Epithelial cell of prostate (primary cell): ENCODE measurements at regions not wholly inside any gene's neighbourhood (a gene's known extent, or its start where the extent isn't known, plus 50 kb on each side); places are given as distances from the start of the nearest gene placed in this dataset.
A peak's percentile ranks its signal among the peaks of the same experiment; 100 is the strongest.

Experiments
- DNase-seq: peaks from one replicate; pipeline ENCODE4 v3.0.0-alpha.2; 2011; ENCODE audit warnings: low read depth, low spot score
- H3K27ac ChIP-seq: fragments of 450-650 bp; 2 replicates; pipeline ENCODE4 v1.5.1; 2017; ENCODE audit warnings: mild to moderate bottlenecking

DNA sequence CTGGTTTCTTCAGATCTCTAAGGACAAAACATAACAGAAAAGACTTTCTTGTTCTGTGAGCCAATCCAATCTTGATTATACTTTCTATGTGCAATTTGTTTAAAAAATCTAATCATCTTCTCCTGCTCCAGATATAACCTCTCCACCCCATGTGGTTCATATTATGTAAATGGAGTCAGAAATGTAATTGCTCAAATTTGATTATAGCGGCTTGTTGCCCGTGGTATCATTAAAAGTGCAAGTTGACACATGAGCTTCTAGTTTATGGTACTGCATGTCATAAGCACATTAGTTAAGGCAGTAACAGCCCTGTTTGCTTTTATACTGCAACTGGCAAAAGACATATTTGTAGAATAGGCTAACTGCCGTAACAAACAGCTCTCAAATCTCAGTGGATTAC lies 715.1 kb upstream of the CDH7 start:
- H3K27ac ChIP-seq, result no peak overlapping the region
- DNase-seq, result no peak

DNA sequence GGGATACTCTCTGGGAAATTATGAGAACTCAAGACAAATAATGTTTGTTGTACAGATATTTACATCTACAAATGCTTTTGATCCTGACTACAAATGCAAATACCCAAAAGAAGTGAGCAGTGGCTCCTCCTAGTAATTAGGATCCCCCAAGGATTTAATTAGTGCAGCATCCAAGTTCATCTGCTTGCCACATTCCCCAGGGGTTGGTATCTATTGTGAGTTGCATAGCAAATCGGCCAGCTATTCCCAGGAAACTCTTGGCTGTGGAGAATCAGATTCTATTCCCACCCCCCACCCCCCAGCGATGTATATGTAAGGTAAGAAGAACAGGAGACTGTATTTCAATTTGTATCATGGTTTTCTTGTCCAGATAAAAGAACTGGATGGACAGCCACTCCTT lies 725.1 kb upstream of the CDH7 start:
- H3K27ac ChIP-seq, result no peak overlapping the region

DNA sequence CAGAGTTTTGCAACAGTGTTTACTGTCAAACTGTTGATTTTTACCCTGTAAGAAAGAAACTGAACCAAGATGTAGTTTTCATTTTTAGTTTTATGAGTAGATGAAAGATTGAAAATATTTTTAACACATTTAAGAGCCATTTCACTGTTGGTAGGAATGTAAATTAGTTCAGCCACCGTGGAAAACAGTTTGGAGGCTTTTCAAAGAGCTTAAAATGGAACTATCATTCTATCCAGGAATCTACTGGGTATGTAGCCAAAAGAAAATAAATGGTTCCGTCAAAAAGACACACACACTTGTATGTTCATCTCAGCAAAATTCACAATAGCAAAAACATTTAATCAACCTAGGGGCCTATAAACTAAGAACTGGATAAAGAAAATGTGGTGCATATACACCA lies 729.8 kb upstream of the CDH7 start:
- H3K27ac ChIP-seq, result no peak overlapping the region
- DNase-seq, result no peak

More for the DNA sequence above, 725.1 kb upstream of the CDH7 start:
- DNase-seq, result no peak

DNA sequence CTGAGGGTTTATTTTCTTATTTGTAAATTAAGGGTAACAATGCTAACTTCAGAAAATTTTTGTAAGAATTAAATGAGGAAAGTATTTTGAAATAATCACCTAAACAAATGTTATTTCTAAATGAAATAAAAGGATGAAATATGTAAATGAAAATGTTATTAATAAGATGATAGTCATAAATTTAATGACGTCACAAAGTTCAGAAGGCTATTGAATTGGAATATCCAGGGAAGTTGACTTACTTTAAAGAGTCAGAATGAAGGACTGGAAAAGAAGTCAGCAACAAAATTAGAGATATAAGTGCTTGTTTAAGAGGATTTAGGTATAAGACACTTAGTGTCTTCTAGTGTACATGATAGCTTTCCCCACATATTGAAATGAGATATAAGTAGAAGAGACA lies 732.6 kb upstream of the CDH7 start:
- DNase-seq, result no peak
- no peak overlapping the region for H3K27ac ChIP-seq

DNA sequence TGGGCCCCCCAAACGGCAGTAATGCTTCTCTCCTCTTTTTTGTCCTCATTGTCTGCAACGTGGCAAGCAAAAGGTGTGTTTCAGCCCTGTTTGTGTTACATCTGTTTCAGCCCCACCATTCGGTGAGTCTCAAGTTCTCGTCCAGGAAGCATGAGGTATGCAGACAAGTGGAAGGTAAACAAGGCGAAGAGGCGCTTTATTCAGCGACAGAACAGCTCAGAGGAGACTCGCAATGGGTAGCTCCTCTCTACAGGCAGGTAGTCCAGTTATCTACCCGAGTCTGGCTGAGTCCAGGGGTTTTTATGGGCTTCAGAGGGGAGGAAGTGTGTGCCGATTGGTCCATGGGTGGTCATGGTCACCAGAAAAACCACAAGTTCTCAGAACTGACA lies 733.4 kb upstream of the CDH7 start:
- no peak overlapping the region for H3K27ac ChIP-seq

DNA sequence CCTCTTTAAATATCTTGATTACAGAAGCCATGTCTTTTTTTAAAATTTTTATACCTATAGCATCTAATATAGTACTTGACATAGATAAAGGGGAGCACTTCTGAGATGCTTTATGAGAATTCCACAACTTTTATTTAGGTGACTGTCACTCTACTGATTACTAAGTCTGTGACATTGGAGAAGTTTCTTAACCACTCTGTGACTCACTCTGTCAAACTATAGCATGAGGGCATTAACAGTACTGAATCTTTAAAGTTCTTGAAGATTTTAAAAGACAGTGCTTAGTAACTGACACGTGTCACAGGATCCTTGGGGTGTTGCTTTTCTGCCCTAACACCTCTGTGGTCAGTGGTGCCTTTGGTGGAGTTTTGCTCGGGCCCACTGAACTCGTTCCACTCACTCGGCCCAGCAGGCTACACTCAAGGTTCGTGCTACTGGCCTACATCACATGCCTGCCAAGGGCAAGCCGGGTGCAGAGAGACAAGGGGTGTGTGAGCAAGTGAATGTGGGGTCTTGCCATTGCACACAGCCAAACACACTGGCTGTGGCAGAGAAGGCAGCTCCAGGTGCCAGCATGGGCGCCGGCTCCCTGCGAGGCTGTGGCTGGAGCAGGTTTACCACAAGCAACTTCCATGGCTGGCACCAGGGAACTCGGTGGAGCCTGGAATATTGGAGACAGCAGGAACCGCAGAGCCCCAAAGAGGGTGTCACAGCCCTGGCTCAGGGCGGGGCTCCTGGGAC lies 734.0 kb upstream of the CDH7 start:
- DNase-seq, result no peak
- no peak overlapping the region for H3K27ac ChIP-seq

More for the DNA sequence above, 733.4 kb upstream of the CDH7 start:
- no peak for DNase-seq

DNA sequence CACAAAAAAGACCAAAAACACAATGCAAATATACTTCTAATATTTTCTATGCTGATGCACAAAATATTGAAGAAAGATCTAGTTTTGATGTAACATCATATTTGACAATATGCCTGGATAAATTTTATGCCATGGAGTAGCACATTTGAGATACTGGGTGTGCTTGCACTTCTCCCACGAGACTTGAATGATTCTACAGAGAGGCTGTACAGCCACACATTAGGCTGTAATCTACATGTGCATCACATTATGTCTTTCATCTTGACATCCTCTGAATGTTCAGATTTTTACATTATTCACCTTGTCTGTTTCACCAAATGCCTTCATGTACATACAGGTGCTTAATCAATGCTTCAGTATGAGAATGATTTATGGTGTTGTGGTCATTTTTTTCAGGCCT lies 756.4 kb upstream of the CDH7 start:
- no peak for DNase-seq
- no peak overlapping the region for H3K27ac ChIP-seq

DNA sequence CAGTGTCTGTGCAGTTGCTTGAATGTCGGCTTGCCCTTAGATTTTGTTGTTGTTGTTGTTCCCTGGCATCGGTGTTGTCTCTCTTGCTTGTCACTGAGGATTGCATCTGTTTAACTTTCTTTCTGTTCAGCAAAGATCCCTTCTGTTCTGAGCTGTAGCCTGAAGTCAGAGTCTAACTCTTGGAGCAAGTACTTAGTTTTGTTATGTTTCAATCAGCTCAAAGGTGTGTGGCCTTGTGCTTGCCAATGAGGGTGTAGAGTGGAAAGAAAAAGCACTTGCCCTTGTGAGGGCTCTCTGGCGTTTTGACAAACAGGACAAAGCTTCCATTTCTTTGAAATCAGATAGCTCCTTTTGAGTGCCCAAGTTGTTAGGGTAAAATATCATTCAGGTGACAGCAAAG lies 757.1 kb upstream of the CDH7 start:
- no peak for DNase-seq
- no peak overlapping the region for H3K27ac ChIP-seq

DNA sequence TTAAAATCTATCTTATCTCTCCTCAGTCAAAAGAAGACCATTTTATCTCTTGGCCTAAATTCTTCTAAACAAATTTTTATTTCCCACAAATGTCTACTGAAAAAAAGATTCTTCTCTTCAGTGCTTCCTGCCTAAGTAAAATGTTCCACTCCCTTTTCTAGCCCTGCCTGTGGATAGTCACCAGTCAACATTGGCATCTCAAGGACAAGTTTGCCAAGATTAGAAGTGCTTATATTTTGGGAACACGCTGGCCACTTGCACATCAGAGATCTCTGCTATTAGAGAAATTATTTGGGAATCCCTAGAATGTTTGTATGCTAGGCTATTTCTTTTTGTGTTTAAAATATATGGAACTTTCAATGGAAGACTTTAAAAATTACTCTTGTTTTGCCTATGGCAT lies 758.2 kb upstream of the CDH7 start:
- DNase-seq, result no peak
- no peak overlapping the region for H3K27ac ChIP-seq

DNA sequence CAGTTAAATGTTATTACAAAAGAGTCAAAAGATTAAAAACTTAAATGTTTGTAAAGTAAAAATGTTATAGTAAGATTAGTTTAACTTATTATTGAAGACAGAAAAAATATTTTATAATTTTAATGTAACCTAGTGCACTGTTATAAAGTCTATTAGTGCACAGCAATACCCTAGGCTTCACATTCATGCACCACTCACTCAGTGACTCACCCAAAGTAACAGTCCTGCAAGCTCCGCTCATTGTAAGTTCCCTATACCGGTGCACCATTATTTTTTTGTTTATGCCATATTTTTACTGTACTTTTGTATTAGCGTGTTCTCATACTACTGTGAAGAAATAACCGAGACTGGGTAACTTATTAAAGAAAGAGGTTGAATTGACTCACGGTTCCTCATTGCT lies 759.7 kb upstream of the CDH7 start:
- no peak overlapping the region for H3K27ac ChIP-seq
- DNase-seq, result no peak

DNA sequence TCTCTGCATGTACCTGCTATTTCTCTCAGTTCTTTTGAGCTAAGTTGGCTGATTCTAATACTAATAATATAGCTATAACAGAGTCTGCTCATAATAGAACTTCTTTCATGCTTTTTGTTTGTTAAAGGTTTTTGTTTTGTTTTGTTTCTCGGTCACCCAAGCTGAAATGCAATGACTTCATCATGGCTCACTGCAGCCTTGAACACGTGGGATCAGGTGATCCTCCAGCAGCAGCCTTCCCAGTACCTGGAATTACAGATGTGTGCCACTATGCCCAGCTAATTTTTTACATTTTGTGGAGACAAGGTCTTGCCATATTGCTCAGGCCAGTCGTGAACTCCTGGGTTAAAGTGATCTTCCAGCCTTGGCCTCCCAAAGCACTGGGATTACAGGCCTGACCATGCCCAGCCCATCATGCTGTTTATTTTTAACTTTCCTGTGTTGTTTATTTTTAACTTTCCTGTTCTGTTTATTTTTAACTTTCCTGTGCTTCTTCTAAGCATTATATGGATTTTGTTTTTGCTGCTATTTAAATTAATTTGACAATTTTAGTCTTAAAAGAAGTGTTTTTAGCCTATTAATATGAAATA lies 763.8 kb upstream of the CDH7 start:
- no peak for DNase-seq
- H3K27ac ChIP-seq, result no peak overlapping the region

DNA sequence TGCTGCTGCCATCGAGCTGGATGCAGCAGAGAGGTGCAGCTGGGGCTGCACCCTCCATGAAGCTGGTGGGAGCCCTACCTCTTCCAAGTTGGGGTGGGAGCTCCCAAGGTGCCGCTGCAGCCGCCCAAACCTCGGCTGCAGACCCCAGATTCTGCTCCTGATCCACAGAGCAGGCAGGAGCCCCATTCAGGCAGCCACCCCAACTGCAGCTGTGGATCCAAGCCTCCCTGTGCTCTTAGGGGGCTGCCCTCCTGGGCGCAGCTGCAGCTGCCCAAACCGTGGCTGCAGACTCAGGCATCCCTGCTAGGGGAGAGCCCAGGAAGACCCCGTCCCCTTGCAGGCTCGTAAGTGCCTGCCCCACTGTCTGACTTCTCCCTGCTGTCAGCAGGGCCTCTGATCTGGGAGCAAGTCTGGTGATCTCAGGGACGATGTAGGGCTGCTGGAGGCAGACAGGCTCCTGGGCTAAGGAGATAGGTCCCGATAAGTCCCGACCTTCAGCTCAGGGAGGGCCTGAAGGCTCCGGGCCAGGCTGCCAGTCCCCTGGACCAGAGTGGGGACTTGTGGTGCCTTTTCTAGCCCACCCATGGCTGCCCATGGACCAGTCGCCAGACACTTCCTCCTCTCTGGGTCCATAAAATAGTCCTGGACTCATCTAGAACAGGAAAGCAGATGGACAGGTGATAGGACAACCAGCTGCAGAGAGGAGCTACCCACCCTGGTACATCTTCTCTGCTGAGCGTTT lies 767.1 kb upstream of the CDH7 start:
- DNase-seq, result no peak
- no peak overlapping the region for H3K27ac ChIP-seq

DNA sequence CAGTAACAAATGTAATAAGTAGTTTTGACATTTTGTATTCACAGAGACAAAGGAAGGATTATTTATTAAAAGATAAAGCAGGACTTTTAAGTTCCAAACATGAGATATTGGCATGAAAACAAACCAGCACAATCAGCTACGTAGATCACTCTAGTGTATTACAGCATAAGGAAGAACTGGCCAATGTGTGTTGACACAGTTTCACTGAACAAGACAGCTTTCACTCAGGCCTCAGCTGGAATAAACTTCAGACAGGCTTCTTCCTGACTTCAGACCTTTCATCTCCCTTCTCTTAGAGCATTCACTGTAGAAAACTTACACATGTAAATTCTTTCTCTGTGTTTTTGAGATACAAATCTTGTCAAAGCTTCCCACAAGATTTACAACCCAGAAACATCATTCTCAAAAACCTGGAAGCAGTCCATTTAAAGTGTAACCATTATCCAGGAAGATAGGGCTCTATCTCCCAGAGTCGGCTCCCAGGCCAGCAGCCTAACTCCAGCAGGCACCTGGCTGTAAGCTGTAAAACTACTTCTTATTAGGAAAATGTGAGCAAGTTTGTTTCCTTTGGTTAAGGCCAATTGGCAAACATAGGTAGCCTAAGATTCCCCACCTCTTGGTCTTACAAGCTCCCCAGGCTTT lies 768.3 kb upstream of the CDH7 start:
- DNase-seq, result no peak

DNA sequence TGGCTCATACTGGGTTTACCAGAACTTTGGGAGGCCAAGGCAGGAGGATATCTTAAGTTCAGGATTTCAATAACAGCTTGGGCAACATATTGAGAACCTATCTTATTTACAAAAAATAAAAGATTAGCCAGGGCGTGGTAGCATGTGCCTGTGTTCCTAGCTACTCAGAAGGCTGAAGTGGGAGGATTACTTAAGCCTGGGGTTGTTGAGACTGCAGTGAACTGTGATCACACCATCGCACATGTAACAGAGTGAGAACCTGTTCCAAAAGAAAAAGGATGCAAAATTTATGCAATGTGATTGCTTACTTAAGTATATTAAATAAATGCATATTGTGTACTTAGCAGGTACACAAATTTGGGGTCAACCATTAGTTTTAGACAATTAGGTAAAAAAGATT lies 768.9 kb upstream of the CDH7 start:
- no peak for DNase-seq
- H3K27ac ChIP-seq, result no peak overlapping the region

More for the DNA sequence above, 768.3 kb upstream of the CDH7 start:
- no peak overlapping the region for H3K27ac ChIP-seq

DNA sequence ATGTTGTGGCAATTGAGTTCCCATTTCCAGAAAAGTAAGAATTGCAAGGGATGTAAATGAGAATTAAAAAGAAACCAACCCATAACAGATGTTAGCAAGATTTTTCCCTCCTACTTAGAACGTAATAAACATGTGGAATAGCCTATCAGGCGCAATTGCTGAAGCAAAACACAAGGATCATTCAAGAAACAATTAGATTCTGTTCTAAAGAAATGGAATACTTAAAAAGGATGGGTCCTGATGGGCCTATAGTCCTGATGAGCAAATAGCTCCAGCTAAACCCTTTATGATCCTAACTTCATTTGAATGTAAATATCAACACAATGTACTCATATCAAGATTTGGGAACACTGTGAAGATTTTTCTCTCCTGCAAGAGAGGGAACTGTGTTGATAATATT lies 771.0 kb upstream of the CDH7 start:
- no peak overlapping the region for H3K27ac ChIP-seq
- DNase-seq, result no peak

DNA sequence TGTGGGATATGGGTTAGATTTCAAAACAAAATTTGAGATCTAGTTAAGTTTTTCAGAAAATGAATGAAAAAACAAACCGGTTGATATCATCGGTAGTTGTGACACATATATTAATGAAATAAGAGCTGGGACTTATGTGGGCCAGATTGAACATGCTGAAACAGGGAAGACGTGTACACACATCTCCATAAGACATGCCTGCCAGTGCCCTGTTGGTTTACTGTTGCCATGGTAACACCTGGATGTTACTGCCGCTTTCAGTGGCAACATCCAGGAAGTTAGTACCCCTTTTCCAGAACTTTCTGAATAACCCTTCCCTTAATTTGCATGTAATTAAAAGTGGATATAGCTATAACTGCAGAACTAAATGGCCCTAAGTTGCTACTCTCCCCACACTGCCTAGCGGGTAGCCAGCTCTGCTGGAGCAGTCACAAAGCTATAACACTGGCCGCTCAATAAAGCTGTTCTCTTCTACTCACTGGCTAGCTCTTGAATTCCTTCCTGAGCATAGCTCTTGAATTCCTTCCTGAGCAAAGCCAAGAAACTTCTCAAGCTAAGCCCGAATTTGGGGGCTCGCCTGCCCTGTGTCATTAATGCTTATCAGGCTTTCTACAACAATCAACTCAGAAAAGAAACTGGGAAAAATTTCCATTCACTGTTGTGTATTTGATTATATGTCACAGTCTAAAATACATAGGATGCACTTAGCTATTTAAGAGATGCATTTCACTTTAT lies 776.3 kb upstream of the CDH7 start:
- no peak overlapping the region for H3K27ac ChIP-seq

DNA sequence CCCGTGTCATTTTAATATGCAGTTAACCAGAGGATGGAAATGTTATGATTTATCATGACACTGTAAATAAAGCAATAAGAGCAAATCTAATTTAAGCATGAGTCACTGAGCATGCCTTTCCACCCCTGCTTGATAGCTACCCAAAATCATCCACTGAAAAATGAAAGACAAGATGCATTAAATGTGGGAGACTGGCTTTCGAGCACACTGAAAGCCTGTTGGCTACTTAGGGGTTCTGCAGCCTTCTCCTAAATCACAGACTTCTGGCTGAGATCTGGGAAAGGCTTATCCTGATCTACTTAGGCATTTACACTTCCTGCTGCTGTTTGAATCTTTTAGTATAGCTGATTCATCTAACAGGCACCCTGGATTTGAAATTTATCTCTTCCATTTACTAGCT lies 778.3 kb upstream of the CDH7 start:
- no peak overlapping the region for H3K27ac ChIP-seq
- DNase-seq, result no peak

More for the DNA sequence above, 776.3 kb upstream of the CDH7 start:
- DNase-seq, result peak; percentile 73

DNA sequence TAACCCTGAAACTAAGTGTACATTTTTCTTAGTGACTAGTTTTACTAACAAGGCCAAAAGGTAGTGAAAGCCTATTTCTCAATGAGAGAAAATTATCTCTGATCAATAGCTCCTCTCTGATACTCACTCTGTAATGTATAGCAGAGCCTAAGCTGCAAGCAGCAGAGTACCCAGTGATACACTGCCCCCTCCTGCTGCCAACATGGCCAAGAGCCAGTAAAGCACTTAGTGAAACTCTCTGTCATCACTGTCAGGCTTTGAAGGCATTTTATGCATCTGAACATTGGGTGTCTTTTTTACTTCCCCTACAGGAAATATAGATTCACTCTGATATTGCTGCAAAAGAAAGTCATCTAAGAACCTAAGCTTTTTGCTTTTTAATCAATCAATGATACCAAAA lies 784.1 kb upstream of the CDH7 start:
- DNase-seq, result no peak
- H3K27ac ChIP-seq, result no peak overlapping the region

DNA sequence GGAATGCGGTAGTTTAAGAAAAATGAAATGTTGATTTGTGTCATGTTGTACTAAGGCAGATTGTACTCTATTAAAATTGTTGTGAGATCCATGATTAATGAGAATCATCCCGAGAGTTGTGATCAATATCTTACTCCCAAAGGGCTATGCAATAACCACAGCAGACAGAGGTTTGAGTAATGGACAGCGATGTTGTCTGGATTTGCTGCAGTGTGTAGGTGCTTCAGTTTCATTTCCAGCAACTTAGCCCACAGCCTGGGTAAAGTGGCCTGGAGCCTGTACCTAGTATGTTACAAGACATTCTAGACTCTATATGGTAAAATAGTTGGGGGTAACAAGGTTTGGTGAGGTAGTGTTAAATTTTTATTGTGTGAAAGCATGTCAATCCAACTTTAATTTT lies 794.3 kb upstream of the CDH7 start:
- DNase-seq, result no peak
- no peak overlapping the region for H3K27ac ChIP-seq

DNA sequence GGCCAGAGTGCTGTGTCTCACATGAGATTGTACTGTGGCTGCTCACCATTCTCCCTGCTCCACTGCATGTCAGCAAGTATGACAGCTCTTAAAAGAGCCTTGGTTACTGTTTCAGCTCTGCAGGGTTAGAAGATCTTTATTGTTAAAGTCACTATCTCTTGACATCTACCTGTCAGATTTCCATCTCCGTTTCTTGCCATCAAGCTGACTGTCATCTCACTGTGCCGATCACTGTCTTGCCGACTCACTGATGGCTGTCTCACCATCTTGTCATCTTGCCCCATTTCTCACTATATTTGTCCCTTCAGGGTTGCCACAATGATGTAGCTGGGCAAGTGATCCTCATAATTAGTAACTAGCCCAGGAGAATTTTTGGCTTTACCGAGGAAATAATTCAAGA lies 800.9 kb upstream of the CDH7 start:
- no peak for DNase-seq
- H3K27ac ChIP-seq, result no peak overlapping the region
